ENCODE measurements at regions not wholly inside any gene's neighbourhood (a gene's known extent, or its start where the extent isn't known, plus 50 kb on each side); places are given as distances from the start of the nearest gene placed in this dataset.

GRCh38 chr17:74052993-74053711, 150.3 kb upstream of the RPL38 start:
- Histone ChIP-seq H3K36me3 (ENCODE audit: control insufficient read depth, insufficient read depth, low read length) (no peaks in the 10 kb centered on the region), H3K4me3 (ENCODE audit: low read length) (no peak overlapping the region), H3K27ac (ENCODE audit: low read length) (no peak overlapping the region), H3K4me1 (ENCODE audit: control insufficient read depth, insufficient read depth, low read length) (peaks cover 2% of the 10 kb centered on the region; the same call in 1 of the 2 replicates), H3K27me3 (ENCODE audit: control insufficient read depth, insufficient read depth, low read length) (no peaks in the 10 kb centered on the region), H3K9me3 (ENCODE audit: control insufficient read depth, insufficient read depth, low read length) (no peaks in the 10 kb centered on the region)
- no peak for DNase-seq (ENCODE audit: low read depth, low spot score)
- WGBS (ENCODE audit: insufficient coverage, insufficient read length) = no CpG with 5 or more reads among the region's 21 CpGs

DNA sequence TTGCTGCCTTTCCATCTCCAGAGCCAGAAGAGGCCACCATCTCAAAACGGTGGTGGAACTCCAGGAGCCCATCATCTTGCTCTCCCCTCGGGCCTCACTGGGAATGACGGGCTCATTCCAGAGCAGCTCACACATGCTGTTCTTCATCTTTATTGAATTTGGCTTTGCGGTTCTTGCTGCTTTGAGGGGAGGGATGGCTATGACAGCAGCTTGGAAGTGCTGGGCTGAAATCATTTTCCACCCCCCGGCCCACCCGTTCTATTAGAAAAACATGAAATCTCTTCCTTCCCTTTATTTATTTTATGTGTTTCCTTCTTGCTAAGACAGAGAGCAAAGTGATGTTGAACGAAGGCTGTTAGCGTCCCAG, 149.8 kb upstream of the RPL38 start:
- no peaks in the 10 kb centered on the region for H3K27me3 ChIP-seq (ENCODE audit: control insufficient read depth, insufficient read depth, low read length)
- no peak for DNase-seq (ENCODE audit: low read depth, low spot score)
- no CpG with 5 or more reads among the region's 8 CpGs for WGBS (ENCODE audit: insufficient coverage, insufficient read length)
- no peak overlapping the region for H3K4me3 ChIP-seq (ENCODE audit: low read length)
- peaks cover 2% of the 10 kb centered on the region; the same call in 1 of the 2 replicates for H3K4me1 ChIP-seq (ENCODE audit: control insufficient read depth, insufficient read depth, low read length)
- H3K36me3 ChIP-seq (ENCODE audit: control insufficient read depth, insufficient read depth, low read length) = no peaks in the 10 kb centered on the region
- H3K27ac ChIP-seq (ENCODE audit: low read length) = no peak overlapping the region
- no peaks in the 10 kb centered on the region for H3K9me3 ChIP-seq (ENCODE audit: control insufficient read depth, insufficient read depth, low read length)

GRCh38 chr17:74054249-74054648, 149.2 kb upstream of the RPL38 start:
- no peaks in the 10 kb centered on the region for H3K36me3 ChIP-seq (ENCODE audit: control insufficient read depth, insufficient read depth, low read length)
- peaks cover 2% of the 10 kb centered on the region; the same call in 1 of the 2 replicates for H3K4me1 ChIP-seq (ENCODE audit: control insufficient read depth, insufficient read depth, low read length)
- H3K4me3 ChIP-seq (ENCODE audit: low read length) = no peak overlapping the region
- no peak for DNase-seq (ENCODE audit: low read depth, low spot score)
- no peaks in the 10 kb centered on the region for H3K27me3 ChIP-seq (ENCODE audit: control insufficient read depth, insufficient read depth, low read length)
- WGBS (ENCODE audit: insufficient coverage, insufficient read length) = no CpG with 5 or more reads among the region's 4 CpGs
- H3K9me3 ChIP-seq (ENCODE audit: control insufficient read depth, insufficient read depth, low read length) = no peaks in the 10 kb centered on the region
- H3K27ac ChIP-seq (ENCODE audit: low read length) = no peak overlapping the region

GRCh38 chr17:74055508-74056160, 147.8 kb upstream of the RPL38 start:
- Histone ChIP-seq H3K4me3 (ENCODE audit: low read length) (no peak overlapping the region), H3K9me3 (ENCODE audit: control insufficient read depth, insufficient read depth, low read length) (no peaks in the 10 kb centered on the region), H3K4me1 (ENCODE audit: control insufficient read depth, insufficient read depth, low read length) (peaks cover 2% of the 10 kb centered on the region; the same call in 1 of the 2 replicates), H3K27me3 (ENCODE audit: control insufficient read depth, insufficient read depth, low read length) (no peaks in the 10 kb centered on the region), H3K36me3 (ENCODE audit: control insufficient read depth, insufficient read depth, low read length) (no peaks in the 10 kb centered on the region), H3K27ac (ENCODE audit: low read length) (no peak overlapping the region)
- DNase-seq (ENCODE audit: low read depth, low spot score) = no peak
- WGBS (ENCODE audit: insufficient coverage, insufficient read length) = no CpG with 5 or more reads among the region's 11 CpGs

- DNase-seq (ENCODE audit: low read depth, low spot score) = no peak
- Histone ChIP-seq H3K27me3 (ENCODE audit: control insufficient read depth, insufficient read depth, low read length) (no peaks in the 10 kb centered on the region), H3K4me3 (ENCODE audit: low read length) (no peak overlapping the region), H3K9me3 (ENCODE audit: control insufficient read depth, insufficient read depth, low read length) (no peaks in the 10 kb centered on the region), H3K27ac (ENCODE audit: low read length) (no peak overlapping the region), H3K36me3 (ENCODE audit: control insufficient read depth, insufficient read depth, low read length) (no peaks in the 10 kb centered on the region), H3K4me1 (ENCODE audit: control insufficient read depth, insufficient read depth, low read length) (peaks cover 3% of the 10 kb centered on the region)
- no CpG with 5 or more reads among the region's 4 CpGs for WGBS (ENCODE audit: insufficient coverage, insufficient read length)
Observed at GRCh38 chr17:74059479-74060240, 143.8 kb upstream of the RPL38 start.

DNA sequence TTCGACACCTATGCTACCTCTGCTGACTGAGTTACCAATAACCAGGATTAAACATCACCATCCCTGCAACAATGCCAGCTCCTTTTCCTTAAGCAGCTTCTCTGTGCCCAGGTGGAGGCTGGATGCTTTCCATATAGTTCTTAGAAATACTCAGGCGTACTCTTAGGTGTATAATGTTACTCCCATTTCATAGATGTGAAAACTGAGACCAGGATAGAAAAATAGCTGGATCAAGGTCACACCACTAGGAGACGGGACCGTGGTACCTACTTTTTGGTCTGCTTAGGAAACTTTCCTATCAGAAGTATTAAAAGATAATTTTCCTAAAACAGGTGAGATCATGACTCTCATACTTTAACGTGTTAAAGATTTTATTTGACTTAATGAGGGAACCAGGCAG, 141.7 kb upstream of the RPL38 start:
- H3K4me3 ChIP-seq (ENCODE audit: low read length) = no peak overlapping the region
- peaks cover 1% of the 10 kb centered on the region; the same call in 1 of the 2 replicates for H3K4me1 ChIP-seq (ENCODE audit: control insufficient read depth, insufficient read depth, low read length)
- H3K9me3 ChIP-seq (ENCODE audit: control insufficient read depth, insufficient read depth, low read length) = no peaks in the 10 kb centered on the region
- H3K27me3 ChIP-seq (ENCODE audit: control insufficient read depth, insufficient read depth, low read length) = no peaks in the 10 kb centered on the region
- no peak for DNase-seq (ENCODE audit: low read depth, low spot score)
- no peak overlapping the region for H3K27ac ChIP-seq (ENCODE audit: low read length)
- no peaks in the 10 kb centered on the region for H3K36me3 ChIP-seq (ENCODE audit: control insufficient read depth, insufficient read depth, low read length)
- no CpG with 5 or more reads among the region's 5 CpGs for WGBS (ENCODE audit: insufficient coverage, insufficient read length)

GRCh38 chr17:74062234-74062633, 141.2 kb upstream of the RPL38 start:
- Histone ChIP-seq H3K36me3 (ENCODE audit: control insufficient read depth, insufficient read depth, low read length) (no peaks in the 10 kb centered on the region), H3K27me3 (ENCODE audit: control insufficient read depth, insufficient read depth, low read length) (no peaks in the 10 kb centered on the region), H3K9me3 (ENCODE audit: control insufficient read depth, insufficient read depth, low read length) (no peaks in the 10 kb centered on the region), H3K4me3 (ENCODE audit: low read length) (no peak overlapping the region), H3K4me1 (ENCODE audit: control insufficient read depth, insufficient read depth, low read length) (peaks cover 1% of the 10 kb centered on the region; the same call in 1 of the 2 replicates), H3K27ac (ENCODE audit: low read length) (no peak overlapping the region)
- WGBS (ENCODE audit: insufficient coverage, insufficient read length) = no CpG with 5 or more reads among the region's 3 CpGs
- DNase-seq (ENCODE audit: low read depth, low spot score) = no peak

DNA sequence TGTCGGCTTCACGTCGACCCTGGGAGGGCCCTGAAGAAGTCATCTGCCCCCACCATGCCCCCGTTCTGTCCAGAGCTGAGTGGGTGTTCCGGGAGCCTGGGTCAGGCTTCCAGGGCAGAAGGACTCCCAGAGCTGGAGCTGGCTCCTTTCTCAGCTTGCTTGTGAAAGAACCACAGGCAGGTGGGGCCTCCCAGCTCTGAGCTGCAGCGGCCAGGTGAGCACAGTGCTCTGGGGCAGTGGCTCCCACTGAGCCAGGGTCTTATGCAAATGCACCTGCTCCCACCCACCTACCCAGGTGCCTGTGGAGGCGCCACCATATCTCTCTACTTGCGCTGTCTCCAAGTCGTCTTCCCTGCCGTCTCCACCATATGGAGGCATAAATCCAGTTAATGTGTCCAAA, 140.0 kb upstream of the RPL38 start:
- no peak for DNase-seq (ENCODE audit: low read depth, low spot score)
- Histone ChIP-seq H3K27ac (ENCODE audit: low read length) (no peak overlapping the region), H3K4me3 (ENCODE audit: low read length) (no peak overlapping the region), H3K9me3 (ENCODE audit: control insufficient read depth, insufficient read depth, low read length) (no peaks in the 10 kb centered on the region), H3K36me3 (ENCODE audit: control insufficient read depth, insufficient read depth, low read length) (no peaks in the 10 kb centered on the region), H3K4me1 (ENCODE audit: control insufficient read depth, insufficient read depth, low read length) (peaks cover 1% of the 10 kb centered on the region; the same call in 1 of the 2 replicates), H3K27me3 (ENCODE audit: control insufficient read depth, insufficient read depth, low read length) (no peaks in the 10 kb centered on the region)
- WGBS (ENCODE audit: insufficient coverage, insufficient read length) = no CpG with 5 or more reads among the region's 10 CpGs

DNA sequence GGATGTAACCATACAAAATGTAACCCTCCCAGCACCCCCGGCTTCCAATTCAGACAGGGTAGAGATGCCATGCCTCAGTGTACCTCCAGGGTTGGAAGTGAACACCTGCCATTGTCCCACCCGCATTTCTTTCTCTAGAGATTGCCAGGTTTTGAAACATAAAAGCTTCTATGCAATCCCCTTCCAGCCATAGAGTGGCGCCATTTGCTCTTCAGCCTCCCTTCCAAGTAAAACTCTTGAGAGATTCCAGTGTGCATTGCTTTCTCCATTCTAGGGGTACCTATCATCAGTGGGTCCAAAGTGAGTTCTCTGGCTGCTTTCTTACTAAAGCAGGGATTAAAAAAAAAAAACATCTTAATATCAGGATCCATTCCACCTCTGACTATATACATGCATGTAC, 133.1 kb upstream of the RPL38 start:
- Histone ChIP-seq H3K27me3 (ENCODE audit: control insufficient read depth, insufficient read depth, low read length) (no peaks in the 10 kb centered on the region), H3K27ac (ENCODE audit: low read length) (no peak overlapping the region), H3K4me1 (ENCODE audit: control insufficient read depth, insufficient read depth, low read length) (no peaks in the 10 kb centered on the region), H3K4me3 (ENCODE audit: low read length) (no peak overlapping the region), H3K36me3 (ENCODE audit: control insufficient read depth, insufficient read depth, low read length) (no peaks in the 10 kb centered on the region), H3K9me3 (ENCODE audit: control insufficient read depth, insufficient read depth, low read length) (no peaks in the 10 kb centered on the region; the same call in 1 of the 2 replicates)
- no peak for DNase-seq (ENCODE audit: low read depth, low spot score)
- WGBS (ENCODE audit: insufficient coverage, insufficient read length) = no CpG with 5 or more reads among the region's 3 CpGs

- Histone ChIP-seq H3K36me3 (ENCODE audit: control insufficient read depth, insufficient read depth, low read length) (no peaks in the 10 kb centered on the region), H3K27ac (ENCODE audit: low read length) (no peak overlapping the region), H3K27me3 (ENCODE audit: control insufficient read depth, insufficient read depth, low read length) (no peaks in the 10 kb centered on the region), H3K9me3 (ENCODE audit: control insufficient read depth, insufficient read depth, low read length) (no peaks in the 10 kb centered on the region; the same call in 1 of the 2 replicates), H3K4me1 (ENCODE audit: control insufficient read depth, insufficient read depth, low read length) (no peaks in the 10 kb centered on the region), H3K4me3 (ENCODE audit: low read length) (no peak overlapping the region)
- DNase-seq (ENCODE audit: low read depth, low spot score) = no peak
- no CpG with 5 or more reads among the region's 12 CpGs for WGBS (ENCODE audit: insufficient coverage, insufficient read length)
Observed at GRCh38 chr17:74070998-74071679, 132.3 kb upstream of the RPL38 start.

Measured in iPS DF 6.9 (cell line).